Amygdala (tissue), 56 donors: ENCODE measurements at regions not wholly inside any gene's neighbourhood (a gene's known extent, or its start where the extent isn't known, plus 50 kb on each side); places are given as distances from the start of the nearest gene placed in this dataset.

ENCODE experiments used
- DNase-seq, 56 donors: peaks; one replicate each; lab custom pipeline; 2025; lab: John Stamatoyannopoulos, UW

DNA sequence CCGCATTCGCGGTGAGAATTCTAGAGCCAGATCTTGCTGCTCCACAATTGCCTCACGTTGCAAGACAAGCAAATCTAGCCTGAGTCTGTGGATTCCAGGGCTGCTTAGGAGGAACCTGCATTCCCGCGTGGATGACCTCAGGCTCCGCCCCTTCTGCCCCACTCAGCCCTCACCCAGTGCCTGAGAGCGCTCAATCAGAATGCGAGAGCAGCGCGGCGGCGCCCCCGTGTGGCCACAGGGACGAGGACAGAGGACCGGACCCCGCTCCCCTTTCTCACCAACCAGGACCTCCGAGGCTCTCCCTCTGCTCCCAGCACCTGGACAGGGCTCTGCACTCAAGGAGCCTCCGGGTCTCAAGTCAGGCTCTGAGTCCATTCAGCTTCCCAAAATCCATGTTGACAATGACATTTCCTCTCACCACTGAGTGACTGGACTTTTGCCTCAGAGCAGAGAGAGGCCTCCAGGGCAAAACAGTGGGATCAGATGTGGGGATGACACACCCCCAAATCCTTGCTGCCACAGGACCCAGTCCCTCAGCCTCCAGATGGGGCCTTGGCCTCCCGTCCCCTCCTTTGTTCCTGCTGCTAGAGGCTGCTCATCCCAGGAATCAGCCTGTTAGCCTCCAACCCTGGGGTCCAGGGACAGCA, 52.0 kb downstream of the RPP21 start:
- DNase-seq: peak in 43 of 56 donors; percentile 4 to 80 (median 32)

DNA sequence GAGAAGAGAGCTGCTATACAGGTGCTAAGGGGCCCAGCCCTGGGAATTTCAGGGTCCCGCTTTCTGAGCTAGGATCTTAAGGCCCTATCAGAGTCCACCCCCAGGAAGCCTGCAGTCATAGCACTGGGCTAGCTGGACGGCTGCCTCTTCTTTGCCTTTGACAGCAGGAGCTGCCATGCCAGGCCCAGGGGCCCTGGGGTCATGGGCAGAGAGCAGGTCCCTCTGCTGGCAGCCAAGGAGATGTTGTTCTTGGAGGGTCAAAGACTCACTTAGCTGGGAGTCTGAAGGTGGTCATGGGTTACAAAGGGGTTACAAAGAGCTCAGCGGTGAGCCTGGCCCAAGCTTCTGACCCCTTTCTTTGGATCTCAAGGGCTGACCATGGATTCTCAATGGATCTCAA, 52.7 kb downstream of the RPP21 start:
- DNase-seq: no peak

DNA sequence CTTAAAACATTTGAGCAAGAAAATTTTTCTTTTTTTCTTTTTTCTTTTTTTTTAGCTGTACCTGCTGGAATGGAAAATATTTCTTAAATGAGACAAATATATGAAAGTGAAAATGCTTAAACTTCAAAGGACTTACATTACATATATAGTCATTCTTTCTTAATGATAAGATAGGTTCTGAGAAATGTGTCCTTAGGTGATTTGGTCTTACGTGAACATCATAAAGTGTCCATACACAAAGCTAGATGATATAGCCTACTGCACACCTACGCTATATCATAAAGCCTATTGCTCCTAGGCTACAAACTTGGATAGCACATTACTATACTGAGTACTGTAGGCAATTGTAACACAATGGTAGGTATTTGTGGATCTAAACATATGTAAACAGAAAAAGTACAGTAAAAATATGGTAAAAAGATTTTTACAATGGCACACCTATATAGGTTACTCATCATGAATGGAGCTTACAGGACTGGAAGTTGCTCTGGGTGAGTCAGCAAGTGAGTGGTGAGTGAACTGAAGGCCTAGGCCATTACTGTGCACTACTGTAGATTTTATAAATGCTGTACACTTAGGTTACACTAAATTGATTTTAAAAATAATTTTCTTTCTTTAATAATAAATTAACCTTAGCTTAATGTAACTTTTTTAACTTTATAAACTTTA, 54.6 kb downstream of the RPP21 start:
- DNase-seq: no peak

DNA sequence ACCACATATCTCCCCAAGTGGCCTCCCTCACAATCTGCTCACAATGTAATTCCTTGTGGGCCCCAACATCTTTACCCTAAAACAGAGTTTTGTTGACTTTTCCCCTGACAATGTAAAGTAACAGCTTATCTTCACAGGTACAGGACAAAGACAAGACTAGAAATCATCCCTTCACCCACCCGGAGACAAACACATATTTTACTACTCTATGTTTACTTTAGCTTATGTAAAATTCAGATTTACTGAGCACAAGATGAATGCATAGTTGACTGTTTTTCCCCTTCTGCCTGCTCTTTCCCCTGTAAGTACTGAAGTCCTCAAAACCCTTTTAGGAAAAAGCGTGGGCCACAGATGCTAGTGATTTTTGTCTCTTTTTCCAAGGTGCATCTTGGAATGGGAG, 61.0 kb downstream of the RPP21 start:
- no peak for DNase-seq

DNA sequence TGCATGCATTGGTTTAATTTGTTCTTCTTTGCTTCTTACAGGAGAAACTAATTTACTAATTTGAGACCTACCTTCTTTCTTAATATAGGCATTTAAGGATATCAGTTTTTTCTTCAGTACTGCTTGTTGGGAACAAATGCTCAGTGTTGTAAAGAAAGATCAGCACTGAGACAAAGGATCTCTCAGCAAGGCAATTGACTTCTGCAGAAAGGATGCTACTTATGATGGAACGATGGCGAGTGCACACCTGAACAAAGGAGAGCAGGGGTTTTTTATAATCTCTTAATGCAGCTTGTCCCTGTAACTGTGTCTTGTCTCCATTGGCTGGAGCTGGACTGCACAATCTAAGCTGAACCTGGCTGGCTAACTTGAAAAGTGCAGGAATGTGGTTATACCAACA, 64.2 kb downstream of the RPP21 start:
- DNase-seq: no peak

DNA sequence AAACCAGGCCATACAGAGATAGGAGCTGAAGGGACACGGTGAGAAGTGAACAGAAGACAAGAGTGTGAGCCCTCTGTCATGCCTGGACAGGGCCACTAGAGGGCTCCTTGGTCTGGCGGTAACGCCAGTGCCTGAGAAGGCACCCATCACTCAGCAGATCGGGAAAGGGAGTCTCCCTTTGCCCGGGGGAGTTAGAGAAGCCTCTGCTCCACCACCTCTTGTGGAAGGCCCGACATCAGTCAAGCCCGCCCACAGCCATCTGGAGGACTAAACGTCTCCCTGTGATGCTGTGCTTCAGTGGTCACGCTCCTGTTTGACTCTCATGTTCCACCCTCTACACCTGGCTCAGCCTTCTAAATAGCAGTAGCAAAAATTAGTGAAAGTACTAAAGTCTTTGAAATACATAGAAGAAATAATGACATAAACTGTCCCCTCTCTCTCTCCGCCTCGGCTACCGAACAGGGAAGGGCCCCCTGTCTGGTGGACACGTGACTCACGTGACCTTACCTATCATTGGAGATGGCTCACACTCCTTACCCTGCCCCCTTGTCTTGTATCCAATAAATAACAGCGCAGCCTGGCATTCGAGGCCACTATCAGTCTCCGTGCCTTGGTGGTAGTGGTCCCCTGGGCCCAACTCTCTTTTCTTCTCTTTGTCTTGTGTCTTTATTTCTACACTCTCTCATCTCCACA, 66.7 kb downstream of the RPP21 start:
- DNase-seq: peak in 14 of 56 donors; percentile 0 to 57 (median 10)

DNA sequence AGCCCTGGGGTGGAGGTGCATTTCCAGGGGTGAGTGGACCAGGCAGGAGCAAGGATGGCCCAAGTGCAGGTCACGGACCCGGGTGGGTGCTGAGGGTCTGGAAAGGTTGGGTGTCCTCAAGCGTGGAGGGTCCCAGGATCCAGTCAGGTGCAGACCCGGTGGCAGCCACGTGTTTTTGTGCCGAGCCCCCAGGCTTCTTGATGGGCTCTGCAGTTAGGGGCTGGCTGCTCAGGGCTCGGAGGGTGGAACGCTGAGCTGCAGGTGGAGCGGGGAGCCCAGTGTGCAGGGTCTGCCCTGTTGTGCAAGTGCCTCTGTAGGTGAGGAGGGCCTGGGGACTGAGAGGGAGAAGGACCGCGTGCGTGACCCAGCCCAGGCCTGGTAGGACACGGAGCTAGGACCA, 70.9 kb upstream of the HLA-E start:
- DNase-seq: no peak

DNA sequence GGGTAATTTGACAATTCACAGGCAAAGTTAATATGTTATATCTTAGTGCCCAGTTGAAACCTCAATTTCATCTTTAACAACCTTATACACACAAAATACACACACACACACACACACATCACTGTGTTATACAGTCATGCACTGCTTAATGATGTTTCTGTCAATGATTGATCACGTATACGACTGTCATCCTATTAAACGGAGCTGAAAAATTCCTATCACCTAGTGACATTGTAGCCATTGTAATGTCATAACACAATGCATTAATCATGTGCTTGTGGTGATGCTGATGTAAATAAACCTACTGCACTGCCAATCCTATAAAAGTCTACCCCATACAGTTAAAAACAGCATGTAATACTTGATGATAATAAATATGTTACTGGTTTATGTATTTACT, 64.8 kb upstream of the HLA-E start:
- DNase-seq: no peak
